Activated naive CD8-positive, alpha-beta T cell treated with anti-CD3 and anti-CD28 coated beads, Interleukin-2, amount 10 ng/mL, durations not matched to agents 7 days and 5 days (primary cell): ENCODE measurements at regions not wholly inside any gene's neighbourhood (a gene's known extent, or its start where the extent isn't known, plus 50 kb on each side); places are given as distances from the start of the nearest gene placed in this dataset.
"Not testable (repeated sequence)": the region's sequence is repeated elsewhere in the genome, so short reads cannot be mapped to it uniquely, and the experiment has no call there.

Experiments used
- ATAC-seq: fragments of 150-1000 bp; cut with Tn5 transposase; one replicate; pipeline ENCODE4 v1.10.0; 2021; ENCODE audit warnings: low read depth, moderate library complexity
- POLR2A ChIA-PET: fragments of 350-600 bp; sonication (Branson Sonifier 250); formaldehyde crosslinking; loops from one replicate; lab custom pipeline; 2021; ENCODE audit warnings: antibody characterized with exemption; lab: Charles Lee
- DNase-seq: peaks from one replicate; pipeline ENCODE4 v3.0.0; 2021
- H3K27ac Mint-ChIP-seq: one replicate; pipeline ENCODE4 v1.8.0; 2022; ENCODE audit warnings: mild to moderate bottlenecking, mixed read lengths
- H3K27me3 Mint-ChIP-seq: one replicate; pipeline ENCODE4 v1.8.0; 2022; ENCODE audit warnings: mild to moderate bottlenecking, moderate library complexity, mixed read lengths
- H3K36me3 Mint-ChIP-seq: one replicate; pipeline ENCODE4 v1.8.0; 2021; ENCODE audit warnings: mild to moderate bottlenecking, mixed read lengths
- H3K4me1 Mint-ChIP-seq: one replicate; pipeline ENCODE4 v1.8.0; 2021; ENCODE audit warnings: mixed read lengths
- H3K4me3 Mint-ChIP-seq: one replicate; pipeline ENCODE4 v1.8.0; 2022; ENCODE audit warnings: mild to moderate bottlenecking, moderate library complexity, mixed read lengths
- H3K9me3 Mint-ChIP-seq: one replicate; pipeline ENCODE4 v1.8.0; 2021; ENCODE audit warnings: mixed read lengths

DNA sequence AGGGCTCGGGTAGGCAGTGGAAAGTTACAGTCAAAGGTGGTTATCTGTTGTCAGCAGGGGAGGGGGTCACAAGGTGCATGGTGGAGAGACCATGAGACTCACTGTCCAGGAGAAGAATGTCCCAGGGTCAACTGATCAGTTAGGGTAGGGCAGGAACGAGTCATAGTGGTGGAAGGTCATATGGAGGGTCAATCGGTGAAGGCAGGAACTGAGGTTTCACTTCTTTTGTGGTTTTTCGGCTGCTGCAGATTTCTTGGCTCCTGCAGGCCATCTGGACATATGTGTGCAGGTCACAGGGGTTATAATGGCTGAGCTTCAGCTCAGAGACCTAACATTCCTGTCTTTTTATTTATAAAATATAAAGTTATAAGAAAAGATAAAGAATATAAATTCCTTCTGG is 506.2 kb upstream of the ROBO2 start:
- H3K4me1 Mint-ChIP-seq, ATAC-seq, DNase-seq, H3K27ac Mint-ChIP-seq, H3K36me3 Mint-ChIP-seq, POLR2A ChIA-PET, H3K4me3 Mint-ChIP-seq, H3K9me3 Mint-ChIP-seq, H3K27me3 Mint-ChIP-seq: not testable (repeated sequence)

DNA sequence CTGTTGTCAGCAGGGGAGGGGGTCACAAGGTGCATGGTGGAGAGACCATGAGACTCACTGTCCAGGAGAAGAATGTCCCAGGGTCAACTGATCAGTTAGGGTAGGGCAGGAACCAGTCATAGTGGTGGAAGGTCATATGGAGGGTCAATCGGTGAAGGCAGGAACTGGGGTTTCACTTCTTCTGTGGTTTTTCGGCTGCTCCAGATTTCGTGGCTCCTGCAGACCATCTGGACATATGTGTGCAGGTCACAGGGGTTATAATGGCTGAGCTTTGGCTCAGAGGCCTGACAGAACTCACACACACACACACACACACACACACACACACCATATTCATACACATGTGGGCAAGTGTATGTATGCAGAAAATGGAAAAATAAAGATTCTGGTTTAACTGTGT is 502.0 kb upstream of the ROBO2 start:
- ATAC-seq, H3K27ac Mint-ChIP-seq, H3K36me3 Mint-ChIP-seq, H3K4me3 Mint-ChIP-seq, H3K4me1 Mint-ChIP-seq, DNase-seq, POLR2A ChIA-PET, H3K27me3 Mint-ChIP-seq, H3K9me3 Mint-ChIP-seq: not testable (repeated sequence)

- peaks cover 1% of the 10 kb centered on the region for H3K9me3 Mint-ChIP-seq
- DNase-seq = no peak
These were observed 492.2 kb upstream of the ROBO2 start for GRCh38 chr3:76547674-76548073.

DNA sequence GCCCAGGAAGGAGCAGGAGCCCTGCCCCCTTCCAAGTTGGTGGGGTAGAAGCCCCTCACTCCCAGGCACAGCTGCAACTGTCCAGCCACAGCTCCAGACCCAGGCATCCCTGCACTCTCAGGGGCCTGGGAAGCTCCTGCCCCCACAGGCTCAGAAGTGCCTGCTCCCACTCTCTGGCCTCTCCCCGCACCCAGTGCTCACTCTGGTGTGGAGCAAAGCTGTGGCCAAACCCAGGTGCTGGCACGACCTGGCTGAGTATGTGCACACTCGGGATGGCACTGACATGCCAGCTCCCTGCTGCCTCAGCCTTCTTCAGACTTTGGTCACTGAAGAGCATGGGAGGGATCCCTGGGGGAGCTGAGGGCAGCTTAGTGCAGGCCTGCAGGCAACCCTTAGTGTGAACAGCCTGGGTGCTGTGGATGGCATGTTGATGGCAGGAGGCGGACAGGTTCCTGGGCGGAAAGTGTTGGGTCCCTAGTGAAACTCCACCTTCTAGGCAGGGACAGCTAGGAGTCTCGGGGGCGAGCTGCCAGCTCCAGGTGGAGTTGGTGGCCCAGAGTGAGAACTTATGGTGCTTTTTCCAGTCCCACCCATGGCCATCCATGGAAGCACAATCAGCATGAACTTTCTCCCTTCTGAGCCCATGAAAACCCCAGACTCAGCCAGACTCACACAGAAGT is 489.2 kb upstream of the ROBO2 start:
- Mint-ChIP-seq H3K9me3 (peaks cover 3% of the 10 kb centered on the region), H3K4me3 (no peak overlapping the region), H3K4me1 (no peaks in the 10 kb centered on the region), H3K27ac (no peak overlapping the region), H3K36me3 (no peaks in the 10 kb centered on the region), H3K27me3 (no peaks in the 10 kb centered on the region)
- no peak for ATAC-seq
- DNase-seq = no peak
- POLR2A ChIA-PET = no interaction called here

More at GRCh38 chr3:76547674-76548073, 492.2 kb upstream of the ROBO2 start:
- Mint-ChIP-seq H3K4me1 (no peaks in the 10 kb centered on the region), H3K27me3 (no peaks in the 10 kb centered on the region), H3K36me3 (no peaks in the 10 kb centered on the region), H3K27ac (no peak overlapping the region), H3K4me3 (no peak overlapping the region)
- ATAC-seq = no peak
- POLR2A ChIA-PET = no interaction called here

DNA sequence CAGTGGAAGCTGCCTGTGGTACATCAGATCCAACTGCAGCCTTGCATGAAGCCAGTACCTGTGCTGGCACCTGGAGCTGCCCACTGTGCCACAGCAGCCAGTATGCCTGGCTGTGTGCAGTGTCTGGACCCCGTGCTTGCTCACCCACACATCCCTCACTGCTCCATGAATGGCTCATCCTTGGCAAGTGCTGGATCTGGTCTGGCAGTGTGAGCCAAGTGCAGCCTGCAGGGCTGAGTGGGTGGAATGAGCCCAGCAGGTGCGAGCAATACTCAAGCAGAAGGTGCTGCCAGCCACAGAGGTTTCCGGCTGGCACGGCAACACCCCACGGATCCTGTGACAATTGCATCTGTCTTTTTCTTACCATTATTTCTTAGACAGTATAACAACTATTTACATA is 488.2 kb upstream of the ROBO2 start:
- H3K27me3 Mint-ChIP-seq = no peaks in the 10 kb centered on the region
- POLR2A ChIA-PET = no interaction called here
- no peak overlapping the region for H3K4me3 Mint-ChIP-seq
- DNase-seq (no peak), ATAC-seq (no peak)
- no peaks in the 10 kb centered on the region for H3K36me3 Mint-ChIP-seq
- H3K4me1 Mint-ChIP-seq = no peaks in the 10 kb centered on the region
- peaks cover 3% of the 10 kb centered on the region for H3K9me3 Mint-ChIP-seq
- H3K27ac Mint-ChIP-seq = no peak overlapping the region

GRCh38 chr3:76552653-76553052 is 487.2 kb upstream of the ROBO2 start:
- H3K4me3 Mint-ChIP-seq = no peak overlapping the region
- POLR2A ChIA-PET = no interaction called here
- no peak for DNase-seq
- H3K27ac Mint-ChIP-seq = no peak overlapping the region
- H3K4me1 Mint-ChIP-seq = no peaks in the 10 kb centered on the region
- H3K27me3 Mint-ChIP-seq = no peaks in the 10 kb centered on the region
- ATAC-seq = no peak
- peaks cover 3% of the 10 kb centered on the region for H3K9me3 Mint-ChIP-seq
- H3K36me3 Mint-ChIP-seq = no peaks in the 10 kb centered on the region

DNA sequence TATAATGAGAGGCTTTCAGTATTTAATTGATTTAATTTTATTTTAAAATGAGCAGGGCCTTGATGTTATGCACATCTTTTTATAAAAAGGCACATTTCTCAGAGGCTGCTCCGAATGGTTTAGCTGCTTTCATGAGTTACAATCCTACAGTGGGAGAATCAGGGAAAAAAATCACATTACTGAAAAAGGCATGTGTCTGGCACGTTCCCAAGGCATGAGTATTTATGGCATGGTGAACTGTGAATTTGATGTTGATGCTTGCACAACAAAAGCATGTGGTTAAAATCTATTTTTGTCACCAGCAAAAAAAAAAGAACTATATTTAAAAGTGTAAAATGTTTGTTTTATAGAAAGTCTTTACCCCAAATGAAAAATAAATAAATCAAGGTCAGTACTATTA is 485.2 kb upstream of the ROBO2 start:
- POLR2A ChIA-PET = no interaction called here
- H3K27ac Mint-ChIP-seq = no peak overlapping the region
- H3K9me3 Mint-ChIP-seq = peaks cover 3% of the 10 kb centered on the region
- no peaks in the 10 kb centered on the region for H3K36me3 Mint-ChIP-seq
- no peak for DNase-seq
- H3K4me1 Mint-ChIP-seq = no peaks in the 10 kb centered on the region
- no peaks in the 10 kb centered on the region for H3K27me3 Mint-ChIP-seq
- ATAC-seq = no peak
- no peak overlapping the region for H3K4me3 Mint-ChIP-seq

DNA sequence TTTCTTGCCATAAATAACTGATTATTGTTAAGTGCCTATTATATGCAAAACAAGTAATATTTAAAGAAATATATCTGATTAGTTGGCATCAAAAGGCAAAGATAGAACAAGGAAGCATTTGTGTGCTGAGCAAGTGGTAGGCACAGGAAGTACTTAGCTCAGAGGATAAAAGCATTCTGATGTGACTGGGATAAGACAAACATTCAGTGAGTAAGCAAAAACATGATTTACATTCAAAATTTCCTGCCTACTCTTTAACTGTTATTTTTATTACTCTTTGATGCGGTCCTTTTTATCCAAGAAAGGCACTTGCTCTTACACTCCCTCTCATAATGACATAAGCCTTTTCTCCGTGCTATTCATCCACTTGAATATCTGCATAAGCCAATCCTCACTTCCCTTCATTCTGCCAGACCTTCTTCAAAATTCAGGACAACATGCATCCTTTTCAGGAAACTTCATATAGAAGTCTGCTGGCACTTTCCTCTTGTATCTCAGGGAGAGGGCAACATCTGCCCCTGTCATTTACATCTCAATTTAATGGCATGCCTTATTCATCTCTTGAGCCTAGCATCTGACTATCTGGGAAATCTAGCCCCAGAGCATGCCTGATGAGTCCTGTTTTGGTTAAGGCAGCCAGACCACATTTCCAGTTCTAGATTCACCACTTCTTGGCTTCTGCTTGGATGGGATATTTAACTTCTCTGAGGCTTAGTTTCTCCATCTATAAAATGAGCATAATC is 478.2 kb upstream of the ROBO2 start:
- Mint-ChIP-seq H3K36me3 (no peaks in the 10 kb centered on the region), H3K27ac (no peak overlapping the region), H3K4me3 (no peak overlapping the region), H3K27me3 (no peaks in the 10 kb centered on the region), H3K9me3 (peaks cover 1% of the 10 kb centered on the region), H3K4me1 (no peaks in the 10 kb centered on the region)
- ATAC-seq = no peak
- DNase-seq = no peak
- POLR2A ChIA-PET = no interaction called here

DNA sequence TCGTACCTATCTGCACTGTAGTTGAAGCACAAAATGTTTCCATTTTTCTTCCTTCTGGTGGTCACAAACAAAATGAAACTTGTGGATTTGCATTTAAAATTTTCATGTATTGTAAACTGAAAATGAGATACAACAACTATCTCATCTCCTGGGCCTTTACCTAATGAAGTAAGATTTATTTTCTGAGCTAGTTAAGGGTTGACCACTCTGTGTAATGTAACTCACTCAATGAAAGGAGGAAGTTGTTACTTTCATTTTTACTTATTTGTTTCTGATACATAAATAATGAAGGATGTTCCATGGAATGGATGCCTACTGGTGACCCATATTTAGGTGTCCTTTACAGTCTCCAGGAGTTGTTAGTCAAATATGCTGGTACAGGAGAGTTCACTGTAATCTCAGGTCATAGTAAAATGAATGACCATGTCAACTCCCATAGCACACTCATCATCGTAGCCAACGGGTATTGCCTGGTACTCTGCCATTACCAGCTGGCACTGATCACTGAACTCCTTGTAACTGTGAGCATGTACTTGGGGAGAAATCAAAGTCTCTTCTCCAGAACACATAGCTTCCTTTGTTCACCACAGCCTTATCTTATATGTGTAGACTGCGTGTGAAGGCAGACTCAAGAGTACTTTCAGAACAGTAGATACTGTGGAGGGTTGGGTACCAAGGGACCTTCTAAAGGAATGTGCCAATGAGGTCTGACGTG is 474.2 kb upstream of the ROBO2 start:
- Mint-ChIP-seq H3K27ac (no peak overlapping the region), H3K36me3 (no peaks in the 10 kb centered on the region), H3K4me3 (no peak overlapping the region), H3K4me1 (no peaks in the 10 kb centered on the region), H3K27me3 (no peaks in the 10 kb centered on the region), H3K9me3 (peaks cover 1% of the 10 kb centered on the region)
- ATAC-seq = no peak
- no peak for DNase-seq
- POLR2A ChIA-PET = no interaction called here

- ATAC-seq = no peak
- POLR2A ChIA-PET = no interaction called here
- Mint-ChIP-seq H3K4me1 (no peaks in the 10 kb centered on the region), H3K9me3 (peaks cover 1% of the 10 kb centered on the region), H3K36me3 (no peaks in the 10 kb centered on the region), H3K27ac (no peak overlapping the region), H3K4me3 (no peak overlapping the region), H3K27me3 (no peaks in the 10 kb centered on the region)
- DNase-seq = no peak
These were observed 473.7 kb upstream of the ROBO2 start for GRCh38 chr3:76566211-76566534.

DNA sequence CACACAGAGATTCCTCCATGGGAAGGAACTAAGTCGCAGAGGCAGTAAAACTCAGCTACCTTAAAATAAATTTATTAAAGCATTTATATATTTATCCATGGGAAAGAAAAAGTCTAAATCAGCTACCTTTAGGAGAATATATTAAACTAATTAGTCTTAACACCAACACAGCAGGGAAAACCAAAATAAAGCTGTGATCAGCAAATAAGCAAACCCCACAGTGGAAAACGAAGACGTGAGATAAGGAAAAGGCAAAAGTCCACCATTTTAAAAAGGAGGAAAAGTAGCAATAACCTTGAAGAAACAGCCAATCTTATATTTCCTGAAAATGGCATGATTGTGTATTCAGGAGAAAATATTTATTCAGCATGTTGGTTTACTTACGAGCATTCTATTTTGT is 473.0 kb upstream of the ROBO2 start:
- ATAC-seq = no peak
- peaks cover 1% of the 10 kb centered on the region for H3K9me3 Mint-ChIP-seq
- POLR2A ChIA-PET = no interaction called here

DNA sequence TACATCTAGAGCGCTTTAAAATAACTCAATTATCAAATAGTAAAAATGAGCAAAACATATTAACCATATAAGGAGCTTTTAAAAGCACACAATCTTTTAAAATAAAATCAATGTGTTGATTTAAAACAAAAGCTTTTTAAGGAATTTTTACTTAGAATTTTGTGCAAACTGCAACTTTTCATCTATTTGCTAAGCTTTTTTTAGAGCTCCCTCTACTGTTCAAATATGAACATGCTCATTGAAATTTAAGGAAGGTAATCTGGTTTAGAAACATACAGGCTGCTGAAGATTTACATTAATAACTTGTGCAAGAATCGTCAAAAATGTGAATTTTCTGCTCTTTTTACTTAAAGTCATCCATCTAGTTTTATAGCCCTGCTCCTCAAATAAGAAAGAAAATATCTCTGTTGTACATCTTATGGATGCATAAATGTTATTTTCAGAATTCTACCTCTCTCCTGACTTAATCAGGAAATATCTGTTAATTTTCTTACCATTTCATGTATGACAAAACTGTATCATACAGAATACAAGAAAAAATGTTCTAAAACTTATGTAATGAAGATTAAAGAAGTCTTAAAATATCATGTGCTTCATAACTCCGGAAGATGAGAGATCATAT is 469.4 kb upstream of the ROBO2 start:
- Mint-ChIP-seq H3K27me3 (no peaks in the 10 kb centered on the region), H3K4me3 (no peak overlapping the region), H3K9me3 (no peaks in the 10 kb centered on the region), H3K4me1 (no peaks in the 10 kb centered on the region), H3K27ac (no peak overlapping the region), H3K36me3 (no peaks in the 10 kb centered on the region)
- ATAC-seq = no peak
- POLR2A ChIA-PET = no interaction called here
- DNase-seq = no peak

More for the DNA sequence above, 473.0 kb upstream of the ROBO2 start:
- Mint-ChIP-seq H3K4me3 (no peak overlapping the region), H3K27me3 (no peaks in the 10 kb centered on the region), H3K4me1 (no peaks in the 10 kb centered on the region), H3K36me3 (no peaks in the 10 kb centered on the region), H3K27ac (no peak overlapping the region)
- DNase-seq = no peak

GRCh38 chr3:76576201-76576600 is 463.7 kb upstream of the ROBO2 start:
- H3K4me3 Mint-ChIP-seq = no peak overlapping the region
- H3K9me3 Mint-ChIP-seq = peaks cover 4% of the 10 kb centered on the region
- DNase-seq (no peak), ATAC-seq (no peak)
- H3K27ac Mint-ChIP-seq = no peak overlapping the region
- POLR2A ChIA-PET = interaction anchor here (0.6 kb wide), 1 partner anchor 500 kb away, joined by 3 read pairs; no protein-coding TSS in a partner anchor
- H3K36me3 Mint-ChIP-seq = no peaks in the 10 kb centered on the region
- no peaks in the 10 kb centered on the region for H3K4me1 Mint-ChIP-seq
- no peaks in the 10 kb centered on the region for H3K27me3 Mint-ChIP-seq
